T47D (cell line): ENCODE measurements at regions not wholly inside any gene's neighbourhood (a gene's known extent, or its start where the extent isn't known, plus 50 kb on each side); places are given as distances from the start of the nearest gene placed in this dataset.

Experiments
- DNase-seq, 2 experiments: peaks; one replicate each; pipeline versions ENCODE4 v3.0.0 to v3.0.0-alpha.2; 2011 to 2012; ENCODE audit warnings: low read depth in 1 of 2, low spot score in 1 of 2
- JUND ChIP-seq: IDR thresholded peaks from 2 replicates; pipeline ENCODE4 v1.6.1; 2012; ENCODE audit warnings: low read depth
- in situ Hi-C: cut with HindIII; loops from 2 replicates; pipeline ENCODE4 v1.10.0; 2016; ENCODE audit warnings: low sequenced_read_pairs, low pct_unique_long_range_greater_than_20kb

DNA sequence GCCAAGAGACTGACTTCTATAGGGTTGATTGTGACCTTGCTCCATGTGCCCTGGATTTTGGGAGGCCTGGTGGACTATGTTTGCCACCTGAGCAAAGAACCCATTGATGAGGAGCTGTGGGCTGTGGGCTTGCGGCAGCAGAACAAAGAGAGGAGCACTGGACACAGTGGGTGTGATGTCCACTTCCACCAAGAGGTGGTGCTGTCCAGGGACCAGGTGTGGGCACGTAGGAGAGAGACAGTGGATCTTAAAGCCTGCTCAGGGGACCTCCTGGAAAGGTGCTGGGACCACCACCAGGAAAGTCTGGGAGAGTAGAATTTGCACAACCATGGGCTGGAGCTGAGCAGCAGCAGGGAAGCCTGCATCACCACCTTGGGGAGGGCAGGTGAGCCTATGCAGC lies 106.7 kb upstream of the ETS2 start:
- no peak for TF ChIP-seq JUND
- no peak for DNase-seq
- in situ Hi-C loops, result no loop called here

DNA sequence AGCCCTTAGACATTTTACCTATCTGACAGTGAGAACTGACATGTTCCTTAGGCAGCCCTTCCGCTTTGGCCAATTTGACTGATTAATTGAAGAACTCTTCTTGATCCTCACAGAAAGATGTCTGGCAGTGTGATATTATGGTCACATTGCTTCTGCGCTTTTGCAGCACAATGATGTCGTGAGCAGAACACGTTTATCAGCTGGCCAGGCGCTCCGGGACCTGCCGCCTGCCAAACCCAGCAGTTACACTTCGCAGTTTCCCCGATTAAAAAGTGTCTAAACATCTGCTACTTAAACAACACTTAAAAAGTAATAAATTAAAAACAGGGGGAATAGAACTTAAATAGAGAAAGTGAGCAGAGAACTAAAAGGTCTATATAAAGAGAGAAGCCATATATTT lies 103.5 kb upstream of the ETS2 start:
- TF ChIP-seq JUND, result no peak
- in situ Hi-C loops, result no loop called here
- DNase-seq, result no peak

DNA sequence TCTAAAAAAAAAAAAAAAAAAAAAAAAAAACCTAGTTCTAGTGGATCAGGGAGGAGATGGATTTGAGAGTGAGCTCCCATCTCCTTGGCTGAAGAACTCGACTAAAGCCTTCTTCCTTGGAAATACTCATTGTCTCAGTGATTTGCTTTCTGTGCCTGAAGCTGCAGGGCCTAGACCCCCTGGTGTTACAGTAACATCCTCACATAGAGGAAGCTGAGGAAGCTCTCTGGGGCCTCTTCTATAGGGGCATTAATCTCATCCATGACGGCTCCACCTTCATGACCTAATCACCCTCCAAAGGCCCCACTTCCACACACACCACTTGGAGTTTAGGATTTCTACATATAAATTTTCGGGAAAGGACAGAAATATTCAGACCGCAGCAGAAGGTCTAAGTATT lies 95.9 kb upstream of the ETS2 start:
- TF ChIP-seq JUND, result no peak
- in situ Hi-C loops, result no loop called here
- DNase-seq, result no peak

DNA sequence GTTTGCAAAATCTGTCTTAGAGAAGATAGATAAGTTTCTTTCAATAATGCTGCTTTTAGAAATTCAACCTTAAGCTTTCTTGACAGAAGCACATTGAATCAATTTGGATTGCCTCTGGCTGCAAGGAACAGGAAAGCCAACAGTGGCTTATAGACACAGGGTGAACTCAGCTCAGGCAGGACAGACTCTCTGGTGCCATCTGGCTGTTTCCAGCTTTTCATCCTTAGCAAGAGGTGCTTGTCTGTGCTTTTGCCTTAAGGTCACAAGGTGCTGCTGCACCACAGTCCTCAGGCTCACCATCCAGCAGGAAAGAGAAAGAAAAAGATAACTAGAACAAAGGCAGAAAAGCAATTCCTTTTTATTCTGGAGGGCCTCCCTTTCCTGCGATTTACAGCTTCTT lies 93.7 kb upstream of the ETS2 start:
- in situ Hi-C loops, result no loop called here
- TF ChIP-seq JUND, result no peak
- DNase-seq, result peak; percentile 54 to 80

DNA sequence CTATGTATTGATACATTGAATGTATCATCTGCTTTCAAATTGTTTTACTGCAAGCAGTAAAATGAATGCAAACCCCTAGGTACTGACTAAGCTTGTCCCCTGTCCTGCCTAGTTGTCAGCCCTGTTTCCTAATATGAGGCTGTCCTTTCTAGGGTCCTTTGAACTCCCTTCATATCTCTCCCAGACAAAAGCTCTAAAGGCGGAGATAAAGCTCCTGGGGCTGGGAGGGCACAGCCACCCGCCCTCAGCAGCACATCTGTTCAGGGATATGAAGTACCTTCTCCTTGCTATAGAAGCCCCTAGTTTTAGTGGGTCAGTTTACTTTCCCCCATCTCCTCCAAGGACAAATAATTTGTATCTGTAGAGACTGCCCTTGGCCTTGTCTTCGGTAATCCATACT lies 93.1 kb upstream of the ETS2 start:
- in situ Hi-C loops, result no loop called here
- TF ChIP-seq JUND, result no peak
- no peak for DNase-seq

DNA sequence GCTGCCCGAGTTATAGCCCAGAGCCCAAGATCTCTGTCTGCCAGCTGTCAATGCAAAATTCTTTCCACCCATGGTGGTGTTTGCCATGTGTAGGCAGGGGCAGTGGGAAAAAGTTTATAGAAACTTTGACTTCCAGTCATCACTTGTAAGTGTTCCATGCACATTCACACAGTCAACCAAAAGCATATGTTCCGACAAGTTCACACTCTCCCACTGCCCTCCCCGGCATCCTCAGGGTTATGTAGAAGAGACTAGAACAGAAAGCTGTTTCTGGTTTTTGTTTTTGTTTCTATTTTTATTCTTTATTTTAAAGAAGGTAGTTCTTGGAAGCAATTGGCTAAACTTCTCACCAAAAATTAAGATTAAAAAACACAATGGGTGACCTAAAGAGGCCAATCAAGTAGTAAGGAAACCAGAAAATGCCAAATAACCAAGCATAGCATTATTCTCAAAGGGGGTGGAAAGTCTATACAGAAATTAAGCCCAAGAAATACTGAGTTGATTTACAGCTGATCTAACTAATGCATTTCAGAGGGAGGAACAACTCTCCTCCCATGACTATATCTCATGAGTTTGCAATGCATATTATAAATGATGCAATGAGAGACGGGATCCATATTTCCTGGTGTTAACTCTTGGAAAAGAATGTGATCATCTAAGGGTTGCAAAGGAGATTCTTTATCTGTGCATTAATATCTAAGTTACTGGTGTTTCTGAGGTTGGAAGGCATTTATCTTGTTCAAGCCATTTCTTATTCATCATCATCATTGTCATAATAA lies 91.5 kb upstream of the ETS2 start:
- DNase-seq, result no peak
- in situ Hi-C loops, result no loop called here
- no peak for TF ChIP-seq JUND

DNA sequence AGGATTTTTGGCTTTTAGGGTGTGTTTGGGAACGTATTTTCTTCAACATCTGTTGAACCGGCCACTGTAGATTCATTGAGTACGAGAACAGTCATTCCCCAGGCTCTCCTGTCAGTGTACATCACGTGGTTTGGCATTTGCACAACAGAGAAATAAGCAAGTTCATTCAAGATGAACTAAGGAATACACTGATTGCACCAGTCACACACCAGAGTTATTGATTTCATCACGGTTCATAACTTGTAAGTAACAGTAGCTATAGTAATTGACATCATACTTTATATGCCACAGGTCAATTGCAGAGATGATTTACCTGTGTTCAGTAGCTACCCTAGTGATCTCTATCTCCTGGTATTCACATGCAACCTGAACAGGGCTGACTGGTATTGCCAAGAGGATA lies 90.7 kb upstream of the ETS2 start:
- no peak for TF ChIP-seq JUND
- DNase-seq, result peak in 1 of 2 experiments; percentile 4
- in situ Hi-C loops, result no loop called here

DNA sequence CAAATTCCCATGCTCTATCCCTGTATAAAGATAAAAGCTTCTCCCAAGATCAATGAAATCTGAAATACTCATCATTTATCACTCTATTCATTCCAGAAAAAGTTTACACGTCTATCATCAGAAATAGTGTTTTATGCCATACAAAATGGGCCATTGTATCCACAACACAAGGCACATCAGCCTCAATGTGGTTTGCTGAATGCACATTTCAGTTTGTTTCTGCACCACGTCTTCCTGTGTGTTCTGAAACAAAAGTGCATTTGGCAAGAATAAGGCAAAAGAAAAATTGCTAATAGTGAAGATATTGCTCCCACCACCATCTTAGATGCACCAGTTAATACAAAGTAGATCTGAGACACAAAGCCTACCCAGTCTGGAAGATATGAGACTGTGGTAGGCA lies 89.6 kb upstream of the ETS2 start:
- in situ Hi-C loops, result no loop called here
- no peak for TF ChIP-seq JUND
- DNase-seq, result no peak

DNA sequence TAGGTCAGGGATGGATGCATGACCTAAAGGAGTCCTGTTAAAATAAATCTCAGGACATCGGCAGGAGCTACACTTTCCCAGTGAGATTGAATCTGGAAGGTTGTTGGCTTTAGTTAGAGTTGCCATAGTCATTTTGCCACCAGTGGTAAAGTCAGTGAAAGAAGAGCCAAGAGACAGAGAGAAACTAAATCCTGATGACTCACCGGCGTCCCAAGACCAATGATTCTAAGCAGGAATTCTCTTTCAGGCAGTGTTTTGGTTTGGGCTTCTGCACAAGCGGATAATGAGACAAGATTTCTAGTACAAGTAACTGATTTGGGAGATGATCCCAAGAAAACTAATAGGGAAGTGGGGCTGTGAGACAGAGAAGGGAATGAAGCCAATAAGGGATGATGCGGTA lies 88.8 kb upstream of the ETS2 start:
- TF ChIP-seq JUND, result no peak
- DNase-seq, result no peak
- in situ Hi-C loops, result no loop called here

DNA sequence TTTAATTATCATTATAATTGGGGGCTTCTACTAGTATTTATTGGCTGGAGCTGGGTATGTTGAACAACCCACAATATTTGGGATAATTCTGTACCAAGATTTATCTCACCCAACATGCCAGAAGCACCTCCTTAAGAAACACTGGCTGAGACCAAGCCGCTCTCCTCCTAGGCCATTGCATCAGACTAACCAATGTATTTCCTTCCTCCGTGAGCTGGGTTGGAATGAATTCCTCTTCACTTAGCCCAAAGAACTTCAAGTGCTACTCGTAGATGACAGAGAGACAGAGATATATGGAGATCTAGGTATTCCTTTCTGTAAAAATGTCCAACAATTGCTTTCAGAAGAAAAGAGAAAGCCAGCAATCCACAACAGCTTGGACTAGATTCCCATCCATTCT lies 87.2 kb upstream of the ETS2 start:
- in situ Hi-C loops, result no loop called here
- TF ChIP-seq JUND, result no peak
- DNase-seq, result no peak

DNA sequence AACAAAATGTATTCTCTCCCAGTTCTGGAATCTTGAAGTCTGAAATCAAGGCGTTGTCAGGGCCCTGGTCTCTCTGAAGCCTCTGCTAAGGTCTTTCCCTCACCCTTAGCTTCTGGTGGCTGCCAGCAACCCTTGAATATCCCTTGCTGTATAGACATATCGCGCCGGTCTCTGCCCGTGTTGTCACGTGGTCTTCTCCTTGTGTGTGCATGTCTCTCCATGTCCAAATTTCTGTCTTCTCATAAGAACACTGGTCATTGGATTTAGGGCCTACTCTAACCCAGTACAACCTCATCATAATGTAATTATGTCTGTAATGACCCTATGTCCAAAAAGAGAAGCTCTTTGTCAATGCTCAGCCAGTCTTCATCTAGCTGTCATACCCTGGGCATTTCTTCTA lies 85.7 kb upstream of the ETS2 start:
- TF ChIP-seq JUND, result no peak
- in situ Hi-C loops, result no loop called here
- DNase-seq, result no peak

DNA sequence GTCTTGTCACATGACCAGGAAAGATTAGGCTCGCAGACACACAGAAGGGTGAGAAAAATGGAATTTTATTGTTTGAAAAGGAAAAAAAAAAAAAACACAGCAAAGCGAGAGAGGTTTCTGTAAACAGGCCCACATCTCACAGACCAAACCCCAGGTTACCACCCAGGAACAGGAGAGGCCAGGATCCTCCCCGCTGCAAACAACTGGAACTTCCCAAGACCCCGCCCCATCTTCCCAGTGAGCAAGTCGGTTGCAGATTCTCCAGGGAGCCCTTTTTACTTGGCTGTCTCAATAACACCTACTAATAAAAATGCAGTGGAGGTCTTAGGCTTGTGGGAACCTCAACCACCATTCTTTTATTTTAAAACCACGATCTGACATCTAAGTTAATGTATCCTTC lies 84.7 kb upstream of the ETS2 start:
- TF ChIP-seq JUND, result no peak
- DNase-seq, result no peak
- in situ Hi-C loops, result no loop called here

DNA sequence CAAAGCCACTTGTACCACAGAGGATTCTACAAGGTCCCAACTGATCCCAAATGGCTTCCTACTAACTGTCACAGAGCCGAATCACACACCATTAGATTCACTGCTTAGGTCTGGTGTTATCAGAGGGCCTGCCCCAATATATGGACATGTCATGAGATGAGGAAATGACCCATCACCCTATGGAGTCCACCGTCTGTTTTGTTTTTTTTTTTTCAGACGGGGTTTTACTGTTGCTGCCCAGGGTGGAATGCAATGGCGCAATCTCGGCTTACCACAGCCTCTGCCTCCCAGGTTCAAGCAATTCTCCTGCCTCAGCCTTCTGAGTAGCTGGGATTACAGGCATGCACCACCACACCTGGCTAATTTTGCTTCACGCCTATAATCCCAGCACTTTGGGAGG lies 83.8 kb upstream of the ETS2 start:
- in situ Hi-C loops, result no loop called here
- TF ChIP-seq JUND, result no peak
- no peak for DNase-seq
